Osteocyte (in vitro differentiated cells): ENCODE measurements at regions not wholly inside any gene's neighbourhood (a gene's known extent, or its start where the extent isn't known, plus 50 kb on each side); places are given as distances from the start of the nearest gene placed in this dataset.

Experiments
- DNase-seq: peaks from one replicate; pipeline ENCODE4 v3.0.0; 2021; ENCODE audit warnings: mixed read lengths; ENCODE audit not compliant: unreplicated experiment; ENCODE audit errors: extremely low spot score
- H3K27ac Mint-ChIP-seq: one replicate; pipeline ENCODE4 v1.8.0; 2021; ENCODE audit warnings: mild to moderate bottlenecking, mixed read lengths; ENCODE audit not compliant: unreplicated experiment
- H3K27me3 Mint-ChIP-seq: one replicate; pipeline ENCODE4 v1.8.0; 2021; ENCODE audit warnings: mixed read lengths; ENCODE audit not compliant: unreplicated experiment
- H3K36me3 Mint-ChIP-seq: one replicate; pipeline ENCODE4 v1.8.0; 2021; ENCODE audit warnings: mixed read lengths; ENCODE audit not compliant: unreplicated experiment
- H3K4me1 Mint-ChIP-seq: one replicate; pipeline ENCODE4 v1.8.0; 2021; ENCODE audit warnings: mixed read lengths; ENCODE audit not compliant: unreplicated experiment
- H3K4me3 Mint-ChIP-seq: one replicate; pipeline ENCODE4 v1.8.0; 2021; ENCODE audit warnings: mild to moderate bottlenecking, moderate library complexity, mixed read lengths; ENCODE audit not compliant: unreplicated experiment
- H3K9me3 Mint-ChIP-seq: one replicate; pipeline ENCODE4 v1.8.0; 2021; ENCODE audit warnings: mixed read lengths; ENCODE audit not compliant: unreplicated experiment
- CTCF ChIP-seq: fragments of 200-600 bp; sonication (generic); IDR thresholded peaks from 2 replicates; pipeline ENCODE4 v1.5.0; 2021; ENCODE audit warnings: antibody characterized with exemption, mild to moderate bottlenecking, moderate library complexity

GRCh38 chr5:58185397-58185796, 274.5 kb downstream of the PLK2 start:
- DNase-seq: no peak
- H3K27ac Mint-ChIP-seq: no peak overlapping the region
- no peak for TF ChIP-seq CTCF
- no peaks in the 10 kb centered on the region for H3K9me3 Mint-ChIP-seq
- no peak overlapping the region for H3K4me3 Mint-ChIP-seq
- H3K27me3 Mint-ChIP-seq: no peaks in the 10 kb centered on the region
- peaks cover 10% of the 10 kb centered on the region for H3K4me1 Mint-ChIP-seq
- no peaks in the 10 kb centered on the region for H3K36me3 Mint-ChIP-seq

- Mint-ChIP-seq H3K4me1 (peaks cover 10% of the 10 kb centered on the region), H3K4me3 (no peak overlapping the region), H3K27me3 (no peaks in the 10 kb centered on the region), H3K27ac (no peak overlapping the region), H3K9me3 (no peaks in the 10 kb centered on the region), H3K36me3 (no peaks in the 10 kb centered on the region)
- no peak for TF ChIP-seq CTCF
- no peak for DNase-seq
These were observed 275.0 kb downstream of the PLK2 start for GRCh38 chr5:58184910-58185309.

GRCh38 chr5:58183786-58184085, 276.1 kb downstream of the PLK2 start:
- Mint-ChIP-seq H3K9me3 (no peaks in the 10 kb centered on the region), H3K4me1 (peaks cover 9% of the 10 kb centered on the region), H3K27ac (no peak overlapping the region), H3K36me3 (no peaks in the 10 kb centered on the region), H3K27me3 (no peaks in the 10 kb centered on the region), H3K4me3 (no peak overlapping the region)
- no peak for TF ChIP-seq CTCF
- DNase-seq: no peak

GRCh38 chr5:58183078-58183785, 276.7 kb downstream of the PLK2 start:
- no peaks in the 10 kb centered on the region for H3K27me3 Mint-ChIP-seq
- no peaks in the 10 kb centered on the region for H3K9me3 Mint-ChIP-seq
- H3K36me3 Mint-ChIP-seq: no peaks in the 10 kb centered on the region
- peaks cover 6% of the 10 kb centered on the region for H3K4me1 Mint-ChIP-seq
- no peak overlapping the region for H3K27ac Mint-ChIP-seq
- no peak overlapping the region for H3K4me3 Mint-ChIP-seq
- no peak for TF ChIP-seq CTCF
- DNase-seq: no peak

GRCh38 chr5:58182287-58182841, 277.5 kb downstream of the PLK2 start:
- H3K27ac Mint-ChIP-seq: no peak overlapping the region
- H3K27me3 Mint-ChIP-seq: no peaks in the 10 kb centered on the region
- H3K4me1 Mint-ChIP-seq: peaks cover 3% of the 10 kb centered on the region
- TF ChIP-seq CTCF: no peak
- no peaks in the 10 kb centered on the region for H3K9me3 Mint-ChIP-seq
- DNase-seq: no peak
- H3K36me3 Mint-ChIP-seq: no peaks in the 10 kb centered on the region
- H3K4me3 Mint-ChIP-seq: no peak overlapping the region
